HG03565 (cell line): ENCODE measurements at regions not wholly inside any gene's neighbourhood (a gene's known extent, or its start where the extent isn't known, plus 50 kb on each side); places are given as distances from the start of the nearest gene placed in this dataset.

Source experiments
- ATAC-seq: cut with Tn5 transposase; IDR thresholded peaks from one replicate; pipeline ENCODE4 v1.9.1; 2021; ENCODE audit warnings: mild to moderate bottlenecking, moderate library complexity; ENCODE audit not compliant: unreplicated experiment

DNA sequence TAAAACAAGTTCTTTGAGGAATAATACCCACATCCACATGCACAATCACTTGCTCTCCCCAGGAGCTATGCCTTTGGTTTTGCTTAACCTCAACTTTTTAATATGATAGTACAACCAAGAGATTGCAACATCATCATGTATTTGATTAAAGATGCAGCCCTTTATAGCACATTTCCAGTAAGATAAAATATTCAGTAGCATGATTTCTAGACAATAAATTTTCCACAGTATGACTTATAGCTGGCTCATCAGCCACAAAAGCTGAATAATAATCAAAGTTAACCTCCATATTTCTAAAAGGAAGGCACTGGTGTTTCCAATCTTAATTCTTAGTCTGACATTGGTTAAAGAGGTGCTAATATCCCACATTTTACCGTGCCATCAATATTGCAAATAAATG is 622.5 kb downstream of the TBL1XR1 start:
- ATAC-seq = no peak

DNA sequence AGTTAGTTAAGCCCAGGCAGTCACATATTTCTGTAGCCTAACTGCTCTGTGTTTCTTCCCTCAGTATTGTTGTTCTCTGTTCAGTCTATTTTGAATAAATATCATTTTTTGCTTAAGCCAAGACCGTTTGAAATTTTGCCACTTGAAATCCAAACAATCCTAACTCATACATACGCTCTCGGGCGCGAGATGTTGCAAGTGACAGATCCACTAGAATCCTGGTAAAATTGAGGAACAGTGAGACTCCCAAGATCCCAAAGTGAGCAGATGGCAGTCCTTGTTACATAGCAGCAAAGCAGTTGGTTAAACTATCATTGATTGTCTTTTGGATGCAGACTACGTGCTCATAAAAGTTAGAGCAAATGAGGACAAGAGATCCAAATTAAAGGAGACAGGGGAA is 625.4 kb downstream of the TBL1XR1 start:
- ATAC-seq = no peak

DNA sequence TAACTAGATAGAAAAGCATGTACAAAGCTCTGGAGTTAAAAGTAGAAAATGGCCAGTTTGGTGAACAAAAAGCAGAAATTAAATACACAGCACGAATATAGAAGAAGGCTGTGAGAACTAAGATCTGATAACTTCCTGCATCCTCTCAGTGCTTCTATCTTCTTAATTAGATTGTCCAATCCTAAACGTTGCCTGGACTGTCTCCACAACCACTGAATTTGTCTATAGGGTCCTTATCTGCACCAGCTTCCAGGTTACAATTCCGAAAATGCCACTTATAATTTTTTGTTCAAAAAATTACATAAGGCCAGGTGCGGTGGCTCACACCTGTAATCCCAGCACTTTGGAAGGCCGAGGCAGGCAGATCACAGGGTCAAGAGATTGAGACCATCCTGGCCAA is 626.3 kb downstream of the TBL1XR1 start:
- no peak for ATAC-seq

DNA sequence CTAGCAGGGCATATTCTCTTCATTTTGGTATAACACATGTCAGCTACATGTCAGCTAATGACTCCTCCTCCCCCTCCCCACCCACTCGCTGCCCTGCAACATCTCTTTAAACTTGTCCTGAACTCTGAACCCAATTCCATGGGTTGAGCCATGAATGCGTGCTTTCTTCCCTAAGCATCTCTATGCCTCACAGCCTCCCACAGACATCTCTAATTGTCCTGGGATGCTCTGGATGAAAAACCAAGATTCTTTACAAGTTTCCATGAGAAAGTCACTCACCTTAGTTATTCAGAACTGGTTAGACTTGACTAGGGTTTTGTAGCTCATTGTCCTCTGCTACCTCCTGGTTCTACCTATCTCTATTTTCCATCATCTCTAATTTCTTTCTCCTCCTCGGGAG is 629.1 kb downstream of the TBL1XR1 start:
- no peak for ATAC-seq

DNA sequence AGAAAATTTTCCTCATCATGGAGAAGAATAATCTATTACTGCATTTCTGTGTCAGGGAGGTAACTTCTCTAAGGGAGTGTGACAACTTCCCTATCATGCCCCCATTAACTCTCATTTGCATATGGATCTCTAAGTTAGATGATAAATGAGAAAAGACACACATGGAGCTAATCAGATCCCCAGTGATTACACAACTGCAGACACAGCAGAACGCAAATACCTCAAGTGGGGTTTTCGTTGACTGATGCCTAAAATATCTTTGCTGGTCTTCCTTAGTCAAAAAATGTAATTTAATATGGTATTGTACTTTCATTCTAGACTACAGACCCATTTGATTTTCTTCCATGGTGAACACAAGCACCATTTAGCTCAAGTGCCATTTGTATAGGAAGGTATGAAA is 630.5 kb downstream of the TBL1XR1 start:
- no peak for ATAC-seq

DNA sequence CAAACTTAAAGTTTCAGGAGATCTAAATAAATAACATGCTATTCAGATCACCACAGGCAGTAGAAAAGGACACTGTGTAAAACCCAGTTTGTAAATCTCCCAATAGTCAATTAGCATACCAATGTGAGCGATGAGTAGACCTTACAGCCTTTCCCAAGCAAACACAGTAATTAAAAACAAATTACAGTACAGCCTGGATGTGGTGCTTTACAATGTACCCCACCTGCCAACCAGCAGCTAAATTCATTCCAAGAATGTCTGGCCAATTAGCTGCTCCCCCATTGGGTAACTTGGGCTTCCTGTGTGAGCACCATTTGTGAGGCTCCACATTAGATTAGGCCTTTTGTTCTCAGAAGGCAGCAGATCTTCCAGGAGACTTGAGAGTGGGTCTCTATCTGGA is 635.0 kb downstream of the TBL1XR1 start:
- no peak for ATAC-seq

DNA sequence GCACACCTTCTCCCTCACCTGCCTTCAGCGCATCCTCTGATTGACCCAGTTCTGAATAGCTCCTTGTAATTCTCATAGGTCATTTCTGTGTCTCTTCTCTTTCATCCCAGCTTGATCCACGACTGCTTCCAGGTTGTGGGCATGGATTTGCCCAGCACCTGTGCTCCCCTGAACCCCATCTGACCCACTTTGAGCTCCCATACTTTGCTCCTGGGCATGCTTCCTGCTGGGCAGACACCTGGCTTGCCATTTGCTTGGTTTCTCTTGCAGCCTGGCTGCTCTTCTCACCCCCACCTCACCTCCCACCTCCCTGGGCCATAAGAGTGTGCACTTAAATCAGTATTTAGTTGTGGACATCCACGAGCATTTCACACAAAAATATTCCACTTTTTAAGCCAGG is 635.5 kb downstream of the TBL1XR1 start:
- no peak for ATAC-seq

DNA sequence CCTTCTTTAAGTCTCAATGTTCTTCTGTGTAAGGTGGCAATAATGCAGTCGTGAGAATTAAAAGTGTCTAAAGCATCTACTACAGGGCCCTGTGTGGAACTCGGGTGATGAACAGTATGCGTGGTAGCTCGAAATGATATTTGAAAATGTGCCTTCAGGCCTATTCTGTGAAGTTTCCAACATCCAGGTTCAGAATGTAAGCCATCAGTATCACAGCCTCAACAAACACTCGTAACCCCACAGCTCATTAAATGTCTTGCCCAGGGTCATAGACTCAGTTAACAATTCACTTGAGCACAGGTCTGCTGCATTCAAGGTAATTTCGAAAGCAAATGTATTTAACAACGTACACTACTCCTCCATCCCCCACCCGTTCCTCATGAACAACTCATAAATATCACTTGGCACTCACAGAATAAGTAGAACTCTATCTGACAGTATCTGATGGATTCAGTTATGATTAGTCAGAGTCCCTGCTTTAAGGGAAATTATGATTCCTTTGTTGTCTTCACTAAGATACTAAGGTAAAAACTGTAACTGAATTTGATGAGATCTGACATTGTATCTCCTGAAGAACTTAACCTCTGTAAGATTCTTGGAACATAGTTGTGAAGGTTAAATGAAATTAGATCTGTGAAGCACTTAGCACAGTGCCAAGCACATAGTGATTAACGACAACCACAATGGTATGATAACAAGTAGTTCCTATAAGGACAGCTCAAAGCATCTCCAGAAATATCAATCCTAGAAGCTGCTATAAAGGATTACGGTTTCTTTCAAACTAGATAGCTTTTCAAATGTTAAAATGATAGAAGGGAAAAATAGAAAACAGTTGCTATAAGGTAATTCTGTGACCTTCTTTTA is 642.3 kb downstream of the TBL1XR1 start:
- no peak for ATAC-seq

DNA sequence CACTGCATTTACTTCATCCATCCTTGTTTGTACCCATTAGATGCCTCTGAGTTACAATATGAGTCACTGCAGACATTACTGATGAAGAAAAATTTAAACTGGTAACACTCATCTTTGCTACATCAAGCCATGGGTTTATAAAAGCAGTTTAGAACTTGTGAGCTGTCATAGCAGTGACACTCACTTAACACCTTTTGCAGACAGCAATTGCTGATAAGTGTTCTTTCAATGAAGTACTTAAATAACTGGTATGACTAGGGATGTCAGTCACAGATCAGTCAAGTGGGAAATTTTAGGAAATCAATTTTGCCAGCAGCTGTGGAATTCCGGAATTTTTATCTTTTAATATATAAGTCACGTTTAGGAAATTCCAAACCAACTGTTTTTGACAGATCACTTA is 643.0 kb downstream of the TBL1XR1 start:
- ATAC-seq = no peak

DNA sequence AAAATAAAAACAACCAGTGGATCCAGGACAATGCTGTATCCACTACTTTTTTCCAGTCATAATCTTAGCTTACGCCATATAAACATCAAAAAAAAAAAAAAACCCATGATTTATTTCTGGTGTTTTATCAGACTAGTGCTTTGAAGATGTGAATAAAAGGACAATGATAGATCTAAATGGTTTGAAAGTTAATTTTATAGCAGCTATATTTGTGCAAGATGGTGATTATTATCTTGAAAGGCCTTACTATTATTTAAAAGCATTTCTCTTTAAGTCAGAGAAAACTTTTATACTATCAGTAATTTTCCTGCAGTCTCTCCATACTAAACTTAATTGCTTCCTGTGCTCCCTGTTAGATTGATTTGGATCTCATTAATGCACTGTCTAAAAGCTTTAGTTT is 670.3 kb downstream of the TBL1XR1 start:
- ATAC-seq = no peak

DNA sequence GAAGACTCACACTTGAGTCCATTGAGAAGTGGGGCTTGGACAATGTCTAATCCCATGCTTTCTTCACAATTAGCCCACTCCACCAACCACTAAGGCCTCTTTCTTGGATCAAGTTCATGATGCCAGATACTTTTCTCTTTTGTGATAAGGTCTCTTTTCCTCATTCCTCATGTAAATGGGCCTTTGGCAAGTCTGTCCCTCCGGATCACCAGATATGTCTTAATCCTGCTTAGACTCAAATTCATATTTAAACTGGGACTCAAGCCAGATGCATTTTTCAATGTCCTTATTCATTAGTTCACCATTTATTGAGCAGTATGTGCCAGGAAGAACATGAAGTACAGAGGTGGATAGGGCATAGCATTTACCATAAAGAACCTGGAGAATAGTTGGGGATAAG is 671.1 kb downstream of the TBL1XR1 start:
- ATAC-seq = no peak

DNA sequence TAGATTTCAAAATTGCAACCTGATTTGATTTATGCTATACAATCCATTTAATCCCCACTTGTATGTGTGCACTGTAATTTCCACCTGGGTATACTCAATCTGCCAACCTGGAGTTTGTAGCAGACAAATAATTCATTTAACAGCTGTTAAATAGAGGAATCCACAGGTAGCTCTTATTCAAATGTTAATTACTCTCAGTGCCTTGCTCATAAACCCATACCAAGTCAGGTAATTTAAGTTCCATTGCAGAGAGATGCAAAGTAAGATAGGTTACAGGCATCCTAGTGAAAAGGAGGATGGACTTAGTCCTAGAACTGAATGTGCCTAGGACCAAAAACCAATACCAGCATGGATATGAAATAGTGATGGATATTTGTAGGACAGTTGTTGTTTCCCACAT is 674.2 kb downstream of the TBL1XR1 start:
- ATAC-seq = no peak

DNA sequence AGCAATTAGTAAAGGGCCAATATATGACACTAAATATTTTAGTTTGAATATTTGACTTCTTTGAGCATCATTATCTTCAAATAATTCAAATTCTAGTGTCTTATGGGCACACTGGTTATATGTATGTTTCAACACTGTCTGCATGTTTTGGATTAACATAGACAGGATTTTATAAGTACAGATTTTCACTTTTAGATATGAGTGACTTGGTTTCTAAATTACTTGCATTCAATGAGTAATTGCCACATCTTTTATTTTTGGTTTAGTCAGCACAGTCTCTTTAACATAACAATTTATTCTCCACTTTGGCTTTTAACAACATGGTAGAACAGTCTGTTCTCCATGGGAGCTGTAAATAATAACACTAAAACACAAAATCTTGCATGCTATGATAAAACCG is 674.8 kb downstream of the TBL1XR1 start:
- no peak for ATAC-seq

DNA sequence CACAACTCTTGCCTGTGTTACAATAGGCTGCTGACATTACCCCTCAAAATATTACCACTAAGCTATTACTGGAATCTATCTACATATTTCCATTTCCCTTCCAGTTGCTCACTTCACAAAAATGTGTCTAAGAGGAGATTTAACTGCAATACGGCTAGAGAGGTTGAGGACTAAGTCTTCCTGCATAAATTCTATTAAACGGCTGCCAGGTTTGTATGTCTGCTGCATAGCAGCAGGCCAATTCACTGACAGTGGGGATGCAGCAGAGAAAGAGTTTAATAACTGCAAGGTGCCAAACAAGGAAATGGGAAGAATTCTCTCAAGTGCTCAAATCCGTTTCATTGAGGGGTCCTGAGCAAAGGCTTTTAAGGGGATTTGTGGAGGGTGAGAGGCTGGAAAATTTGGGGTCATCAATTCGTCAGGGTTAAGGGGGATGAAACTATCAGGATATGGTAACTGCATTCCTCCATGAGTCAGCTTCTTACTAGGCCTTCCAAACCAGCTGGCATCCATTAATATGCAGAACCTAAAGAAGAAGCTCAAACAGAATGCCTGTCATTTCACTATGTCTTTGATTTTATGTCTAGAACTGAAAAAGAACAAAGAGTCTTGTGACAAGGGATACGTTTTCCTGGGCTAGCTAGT is 675.6 kb downstream of the TBL1XR1 start:
- no peak for ATAC-seq

DNA sequence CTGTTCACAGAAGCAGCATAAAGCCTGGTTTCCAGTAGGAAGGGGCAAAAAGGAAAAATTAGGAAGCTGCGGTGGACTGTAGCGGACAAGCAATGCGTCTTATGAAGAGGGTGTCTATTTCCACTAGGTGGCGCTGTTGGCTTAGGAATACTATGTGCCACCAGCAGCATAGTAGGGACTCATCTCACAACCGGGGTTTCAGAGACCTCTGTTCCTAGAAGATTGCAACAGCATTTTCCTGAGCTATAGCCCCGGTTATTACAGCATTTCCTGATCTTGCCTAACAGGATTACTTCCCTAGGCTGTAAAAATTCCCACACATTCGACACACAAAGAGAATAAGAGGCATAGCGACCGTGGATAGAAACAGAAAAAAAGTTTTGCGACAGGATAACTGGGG is 683.0 kb downstream of the TBL1XR1 start:
- no peak for ATAC-seq

DNA sequence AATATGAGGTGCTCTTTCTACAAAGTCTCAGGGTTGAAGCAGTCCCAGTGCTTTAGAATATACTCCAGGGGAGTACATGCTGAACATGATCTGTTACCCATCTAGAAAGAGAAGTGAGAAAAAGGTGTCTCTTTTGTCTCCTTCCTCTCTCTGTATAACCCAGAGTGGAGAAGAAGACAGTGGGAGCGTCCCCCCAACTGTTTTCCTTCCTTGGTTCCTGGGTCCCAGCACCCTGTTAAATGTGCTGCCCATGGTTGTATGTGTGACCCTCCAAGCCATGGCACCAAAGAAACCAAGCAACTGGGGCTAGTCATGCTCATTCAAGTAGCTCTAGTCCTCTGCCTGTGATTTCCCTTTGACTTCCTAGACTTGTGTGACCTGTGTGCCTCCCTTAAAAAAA is 683.7 kb downstream of the TBL1XR1 start:
- no peak for ATAC-seq

DNA sequence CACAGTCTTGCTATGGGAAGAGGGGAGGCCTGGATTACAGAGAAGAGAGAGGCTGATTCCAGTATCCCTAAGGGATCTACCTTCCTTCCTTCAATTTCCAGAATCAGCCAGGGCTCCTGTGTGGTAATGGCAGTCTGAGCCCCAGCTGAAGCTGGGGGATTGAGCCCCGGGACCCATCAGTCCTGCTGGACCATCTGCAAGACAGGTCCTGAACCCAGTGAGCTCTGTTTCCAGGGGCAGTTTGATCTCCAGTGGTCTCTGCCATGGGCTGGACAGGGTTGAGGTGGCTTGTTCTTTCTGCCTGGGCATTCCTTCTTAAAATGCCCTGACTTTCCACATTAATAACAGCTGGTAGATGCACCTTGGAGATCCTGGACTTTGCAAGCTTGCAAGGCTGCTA is 685.2 kb downstream of the TBL1XR1 start:
- ATAC-seq = no peak

DNA sequence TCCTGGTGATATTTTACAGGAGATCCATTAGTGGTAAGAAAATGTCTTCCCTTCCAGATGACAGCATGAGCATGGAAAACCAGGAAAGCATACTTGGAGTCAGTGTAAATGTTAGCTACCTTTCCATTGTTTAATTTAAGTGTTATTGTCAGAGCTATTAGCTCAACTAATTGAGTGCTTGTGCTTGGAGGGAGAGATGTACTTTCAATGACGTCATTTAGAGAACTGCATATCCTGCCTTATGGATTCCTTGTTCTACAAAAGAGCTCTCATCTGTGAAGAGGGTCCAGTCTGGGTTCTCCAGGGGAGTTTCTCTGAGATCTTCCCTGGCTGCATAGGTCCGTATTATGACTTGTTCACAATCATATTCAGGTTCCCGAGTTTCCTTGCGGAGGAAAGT is 687.2 kb downstream of the TBL1XR1 start:
- no peak for ATAC-seq

DNA sequence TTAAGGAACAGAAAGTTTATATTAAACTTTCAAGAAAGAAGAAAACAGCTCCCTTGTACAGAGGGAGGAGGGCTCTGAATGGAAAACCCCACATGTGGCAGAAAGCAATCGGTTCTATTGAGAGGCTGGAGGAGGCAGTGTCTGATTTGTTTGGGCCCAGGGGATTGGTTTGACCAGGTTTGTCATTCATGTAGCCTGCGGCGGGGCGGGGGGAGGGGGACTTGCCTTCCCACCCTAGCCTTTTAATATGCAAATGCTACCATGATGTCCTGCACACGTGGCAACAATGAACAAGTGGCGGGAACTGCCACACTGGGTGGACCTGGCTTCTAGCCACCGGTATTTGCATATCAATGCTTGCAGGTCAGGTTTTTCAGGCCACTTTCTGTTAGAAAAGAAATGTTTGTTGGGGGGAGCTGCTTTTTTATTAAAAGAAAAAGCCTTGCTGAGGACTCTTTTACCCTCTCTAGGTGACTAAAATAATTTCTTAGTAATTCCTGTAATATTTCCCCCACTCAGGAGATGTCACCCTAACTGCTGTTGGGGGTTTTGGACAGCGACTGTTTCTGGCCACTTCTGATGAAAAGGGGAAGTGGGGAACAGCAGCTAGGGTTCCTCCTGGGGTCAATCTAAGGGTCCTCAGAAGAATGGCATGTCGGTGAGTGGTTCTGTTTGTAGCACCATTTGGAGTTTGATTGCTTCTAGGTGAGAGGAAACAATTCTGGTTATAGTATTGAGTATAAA is 691.2 kb downstream of the TBL1XR1 start:
- ATAC-seq = no peak

DNA sequence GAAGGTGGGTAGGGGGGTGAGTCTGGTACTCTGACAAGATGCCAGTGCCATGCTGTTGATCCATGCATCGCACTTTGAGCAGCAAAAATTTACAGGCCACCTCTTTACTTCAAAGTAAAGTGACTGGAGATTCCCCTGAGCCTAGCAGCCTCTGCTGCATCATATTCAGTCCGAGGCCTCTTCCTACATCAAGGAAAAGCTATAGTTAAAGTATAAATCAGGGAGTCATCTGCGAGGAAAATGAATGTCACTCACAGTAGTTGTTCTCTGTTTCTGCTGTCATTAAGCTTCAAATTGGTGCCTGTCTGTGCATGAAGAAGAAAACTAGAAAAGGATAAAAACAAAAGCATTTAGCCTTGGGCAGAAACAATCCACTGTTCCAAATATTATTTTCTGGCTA is 706.2 kb downstream of the TBL1XR1 start:
- ATAC-seq = no peak

DNA sequence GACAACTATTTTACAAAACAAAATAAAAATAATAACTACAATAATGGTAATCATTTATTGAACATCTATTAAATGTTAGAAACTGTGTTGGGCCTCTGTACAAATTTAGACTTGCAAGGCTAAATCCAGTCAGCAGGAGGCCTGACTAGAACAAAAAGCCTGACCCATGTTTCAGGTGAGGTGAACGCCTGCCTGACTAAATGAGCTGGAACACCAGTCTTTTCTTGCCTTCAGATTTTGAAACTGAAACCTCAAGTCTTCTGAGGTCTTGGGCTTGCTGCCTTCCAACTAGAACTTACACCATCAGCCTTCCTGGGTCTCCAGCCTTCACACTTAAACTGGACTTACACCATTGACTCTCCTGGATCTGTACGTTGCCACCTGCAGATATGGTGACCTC is 706.9 kb downstream of the TBL1XR1 start:
- ATAC-seq = peak; percentile 58

DNA sequence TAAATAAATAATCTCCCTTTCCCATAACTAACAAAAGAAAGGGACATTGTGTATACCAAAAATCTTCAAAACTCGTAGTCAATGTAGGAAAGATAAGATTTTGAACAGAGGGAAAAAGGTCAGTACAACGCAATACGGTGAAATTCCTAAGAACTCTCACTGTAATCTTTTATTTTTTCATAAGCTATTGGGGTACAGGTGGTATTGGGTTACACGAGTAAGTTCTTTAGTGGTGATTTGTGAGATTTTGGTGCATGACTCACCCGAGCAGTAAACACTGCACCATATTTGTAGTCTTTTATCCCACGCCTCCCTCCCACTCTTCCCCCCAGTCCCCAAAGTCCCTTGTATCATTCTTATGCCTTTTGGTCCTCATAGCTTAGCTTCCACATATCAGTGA is 718.0 kb downstream of the TBL1XR1 start:
- no peak for ATAC-seq
